Nephron progenitor cell (in vitro differentiated cells): ENCODE measurements at regions not wholly inside any gene's neighbourhood (a gene's known extent, or its start where the extent isn't known, plus 50 kb on each side); places are given as distances from the start of the nearest gene placed in this dataset.

Experiments used
- DNase-seq: peaks from one replicate; pipeline ENCODE4 v3.0.0; 2021
- H3K27ac Mint-ChIP-seq: 2 replicates; pipeline ENCODE4 v1.8.0; 2021; ENCODE audit warnings: mild to moderate bottlenecking, moderate library complexity, mixed read lengths
- H3K27me3 Mint-ChIP-seq: 2 replicates; pipeline ENCODE4 v1.8.0; 2021; ENCODE audit warnings: mild to moderate bottlenecking, low read depth, mixed read lengths; ENCODE audit not compliant: poor library complexity
- H3K36me3 Mint-ChIP-seq: 2 replicates; pipeline ENCODE4 v1.8.0; 2021; ENCODE audit warnings: low read depth, mixed read lengths
- H3K4me1 Mint-ChIP-seq: 2 replicates; pipeline ENCODE4 v1.8.0; 2021; ENCODE audit warnings: mixed read lengths
- H3K4me3 Mint-ChIP-seq: 2 replicates; pipeline ENCODE4 v1.8.0; 2021; ENCODE audit warnings: mild to moderate bottlenecking, moderate library complexity, mixed read lengths
- H3K9me3 Mint-ChIP-seq: 2 replicates; pipeline ENCODE4 v1.8.0; 2021; ENCODE audit warnings: mild to moderate bottlenecking, moderate library complexity, mixed read lengths
- TF ChIP-seq, protein P1 (sequence below): fragments of 200-600 bp; sonication (generic); IDR thresholded peaks from 2 replicates; pipeline ENCODE4 v1.5.0; 2021; ENCODE audit warnings: antibody characterized with exemption

DNA sequence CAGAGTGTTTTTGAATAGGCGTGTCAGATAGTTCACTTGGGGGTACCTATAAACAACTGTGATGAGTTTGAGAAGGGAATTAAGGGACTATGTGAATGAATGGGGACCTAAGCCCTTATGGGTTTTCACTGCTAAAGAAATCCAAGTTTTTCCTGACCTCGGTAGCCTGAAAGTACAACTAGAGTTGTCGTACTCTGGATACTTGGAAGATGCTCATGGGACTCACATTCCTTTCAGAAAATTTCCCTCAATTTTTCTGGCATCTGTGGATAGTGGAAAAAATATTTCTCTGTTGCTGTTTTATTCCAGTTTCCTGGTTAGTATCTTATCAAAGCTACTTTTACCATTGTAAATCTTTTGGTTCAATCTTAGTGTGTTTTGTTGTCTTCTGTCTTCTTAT, 1112.3 kb upstream of the SEMA6A start:
- Mint-ChIP-seq H3K4me3 (no peak overlapping the region), H3K9me3 (no peaks in the 10 kb centered on the region), H3K4me1 (peaks cover 4% of the 10 kb centered on the region), H3K27ac (no peak overlapping the region), H3K27me3 (no peaks in the 10 kb centered on the region), H3K36me3 (no peaks in the 10 kb centered on the region)
- TF ChIP-seq, protein P1, sequence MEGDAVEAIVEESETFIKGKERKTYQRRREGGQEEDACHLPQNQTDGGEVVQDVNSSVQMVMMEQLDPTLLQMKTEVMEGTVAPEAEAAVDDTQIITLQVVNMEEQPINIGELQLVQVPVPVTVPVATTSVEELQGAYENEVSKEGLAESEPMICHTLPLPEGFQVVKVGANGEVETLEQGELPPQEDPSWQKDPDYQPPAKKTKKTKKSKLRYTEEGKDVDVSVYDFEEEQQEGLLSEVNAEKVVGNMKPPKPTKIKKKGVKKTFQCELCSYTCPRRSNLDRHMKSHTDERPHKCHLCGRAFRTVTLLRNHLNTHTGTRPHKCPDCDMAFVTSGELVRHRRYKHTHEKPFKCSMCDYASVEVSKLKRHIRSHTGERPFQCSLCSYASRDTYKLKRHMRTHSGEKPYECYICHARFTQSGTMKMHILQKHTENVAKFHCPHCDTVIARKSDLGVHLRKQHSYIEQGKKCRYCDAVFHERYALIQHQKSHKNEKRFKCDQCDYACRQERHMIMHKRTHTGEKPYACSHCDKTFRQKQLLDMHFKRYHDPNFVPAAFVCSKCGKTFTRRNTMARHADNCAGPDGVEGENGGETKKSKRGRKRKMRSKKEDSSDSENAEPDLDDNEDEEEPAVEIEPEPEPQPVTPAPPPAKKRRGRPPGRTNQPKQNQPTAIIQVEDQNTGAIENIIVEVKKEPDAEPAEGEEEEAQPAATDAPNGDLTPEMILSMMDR, result no peak
- no peak for DNase-seq

DNA sequence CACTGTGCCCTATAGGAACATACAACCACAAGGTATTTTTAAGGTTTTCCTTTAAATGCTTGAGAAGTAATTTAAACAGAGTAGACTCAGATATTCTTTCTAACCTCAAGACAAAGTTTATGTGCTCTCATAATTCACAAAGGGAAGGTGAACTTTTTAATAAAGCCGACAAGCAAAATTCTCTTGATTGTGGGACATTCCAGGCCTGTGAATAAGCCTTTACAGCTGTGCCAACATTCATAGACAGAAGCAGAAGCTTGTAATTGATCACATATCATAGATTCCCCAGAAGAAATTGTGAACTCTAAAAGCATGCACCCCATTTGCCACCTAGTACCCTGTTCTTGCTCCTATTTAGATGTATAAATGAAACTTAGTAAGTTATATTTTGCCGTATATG, 1107.8 kb upstream of the SEMA6A start:
- Mint-ChIP-seq H3K27ac (no peak overlapping the region), H3K4me1 (no peaks in the 10 kb centered on the region), H3K27me3 (peaks cover 7% of the 10 kb centered on the region), H3K4me3 (no peak overlapping the region), H3K9me3 (no peaks in the 10 kb centered on the region), H3K36me3 (no peaks in the 10 kb centered on the region)
- TF ChIP-seq, protein P1, result no peak
- DNase-seq, result no peak

DNA sequence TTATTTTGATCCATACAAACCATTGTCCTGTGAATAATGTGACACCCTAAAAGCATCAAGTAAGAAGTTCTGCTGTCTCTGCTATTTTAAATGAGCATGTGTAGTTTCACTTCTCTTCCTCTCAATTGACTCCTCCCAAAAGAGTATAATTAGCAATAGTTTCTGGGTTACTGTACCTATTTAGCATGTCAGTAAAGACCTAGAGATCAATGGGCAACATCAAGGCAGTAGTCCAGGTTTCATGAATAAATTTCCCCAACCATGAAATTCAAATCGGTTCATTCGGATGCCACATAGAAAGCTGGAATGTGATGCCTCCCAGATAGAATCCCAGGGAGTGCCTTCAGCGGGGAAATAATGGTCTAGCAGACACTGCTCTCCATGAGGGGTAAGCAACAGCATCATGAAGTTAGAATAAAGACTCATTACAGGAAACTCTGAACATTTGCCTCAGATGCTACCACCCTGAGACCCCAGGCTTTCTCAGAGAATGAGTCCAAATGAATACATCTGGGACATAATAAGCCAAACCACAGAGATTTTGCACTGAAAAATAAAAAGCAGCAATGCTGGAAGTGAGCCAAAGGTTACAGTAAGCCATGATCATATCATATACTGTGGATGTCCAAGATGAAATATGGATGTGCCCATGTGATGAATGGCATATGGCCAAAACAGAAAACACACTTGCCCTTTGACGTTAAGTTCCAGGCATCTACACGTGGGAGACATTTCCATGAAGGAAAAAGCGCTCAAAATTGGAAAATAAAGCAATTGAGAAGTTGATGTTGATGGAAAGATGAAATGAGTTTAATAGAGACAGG, 1107.0 kb upstream of the SEMA6A start:
- Mint-ChIP-seq H3K36me3 (no peaks in the 10 kb centered on the region), H3K4me3 (no peak overlapping the region), H3K4me1 (no peaks in the 10 kb centered on the region), H3K9me3 (no peaks in the 10 kb centered on the region), H3K27ac (no peak overlapping the region), H3K27me3 (peaks cover 7% of the 10 kb centered on the region)
- no peak for DNase-seq
- TF ChIP-seq, protein P1, result no peak

DNA sequence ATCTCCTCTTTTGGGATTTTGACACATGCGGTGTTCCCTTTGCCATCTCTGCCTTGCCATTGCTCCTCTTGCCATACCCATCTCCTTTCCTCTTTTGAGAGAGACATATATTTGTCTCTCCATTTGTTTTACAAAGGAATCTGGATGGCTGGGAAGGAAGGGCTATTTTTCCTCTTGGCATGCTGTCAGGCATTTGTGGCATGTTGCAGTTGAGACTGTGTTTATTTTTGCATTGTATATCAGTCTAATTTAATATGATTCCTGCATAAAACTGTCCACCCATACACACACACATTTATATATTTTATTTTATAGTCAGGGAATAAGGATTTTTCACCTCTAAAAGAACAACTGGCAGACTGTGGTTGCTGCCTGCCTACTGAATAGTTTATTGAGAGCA, 1105.8 kb upstream of the SEMA6A start:
- no peak for DNase-seq
- TF ChIP-seq, protein P1, result no peak
- no peaks in the 10 kb centered on the region for H3K36me3 Mint-ChIP-seq
- H3K9me3 Mint-ChIP-seq, result no peaks in the 10 kb centered on the region
- no peak overlapping the region for H3K27ac Mint-ChIP-seq
- peaks cover 7% of the 10 kb centered on the region for H3K27me3 Mint-ChIP-seq
- no peak overlapping the region for H3K4me3 Mint-ChIP-seq
- no peaks in the 10 kb centered on the region for H3K4me1 Mint-ChIP-seq

DNA sequence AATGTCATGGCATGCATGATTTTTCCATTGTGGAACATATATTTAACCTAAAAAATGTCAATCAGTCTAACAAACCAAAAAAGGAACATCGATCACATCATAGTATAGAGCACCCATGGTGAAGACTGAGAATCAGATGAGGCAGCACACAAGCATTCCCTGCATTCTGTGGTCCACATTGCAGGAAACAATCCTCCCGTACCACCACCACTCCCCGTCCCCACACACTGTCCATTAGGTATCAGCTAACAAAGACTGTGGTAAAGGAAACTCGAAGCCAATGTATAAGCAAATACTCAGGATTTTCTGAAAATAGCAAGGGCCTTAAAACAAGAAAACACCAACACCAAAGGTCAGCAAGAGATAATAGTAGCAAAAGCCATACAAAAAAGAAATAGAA, 1104.4 kb upstream of the SEMA6A start:
- DNase-seq, result no peak
- Mint-ChIP-seq H3K4me3 (no peak overlapping the region), H3K36me3 (no peaks in the 10 kb centered on the region), H3K27me3 (peaks cover 7% of the 10 kb centered on the region), H3K27ac (no peak overlapping the region), H3K4me1 (no peaks in the 10 kb centered on the region), H3K9me3 (no peaks in the 10 kb centered on the region)
- TF ChIP-seq, protein P1, result no peak

DNA sequence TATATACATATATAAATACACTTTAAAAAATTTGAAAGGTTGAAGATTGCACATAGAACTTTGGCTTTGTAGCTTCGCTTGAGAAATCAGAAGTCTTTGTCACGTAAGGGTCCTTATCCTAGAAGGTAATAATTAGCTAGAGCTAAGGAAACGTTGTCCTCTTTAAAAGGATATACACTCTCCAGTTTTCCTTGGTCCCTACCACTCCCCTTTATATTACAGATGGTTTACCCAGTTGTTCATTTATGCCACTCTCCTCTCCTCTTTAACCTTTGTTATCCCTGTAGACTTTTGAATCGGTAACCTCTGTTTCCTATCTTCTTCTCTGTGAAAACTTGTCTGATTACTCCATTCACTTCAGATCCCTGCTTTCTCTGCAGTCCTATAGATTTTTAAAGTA, 1101.0 kb upstream of the SEMA6A start:
- H3K9me3 Mint-ChIP-seq, result no peaks in the 10 kb centered on the region
- DNase-seq, result no peak
- no peaks in the 10 kb centered on the region for H3K4me1 Mint-ChIP-seq
- H3K4me3 Mint-ChIP-seq, result no peak overlapping the region
- no peak overlapping the region for H3K27ac Mint-ChIP-seq
- H3K36me3 Mint-ChIP-seq, result no peaks in the 10 kb centered on the region
- TF ChIP-seq, protein P1, result no peak
- H3K27me3 Mint-ChIP-seq, result peaks cover 3% of the 10 kb centered on the region
